Femur (tissue), 1 donor: ENCODE measurements at regions not wholly inside any gene's neighbourhood (a gene's known extent, or its start where the extent isn't known, plus 50 kb on each side); places are given as distances from the start of the nearest gene placed in this dataset.

Experiments
- DNase-seq: peaks from one replicate; pipeline ENCODE4 v3.0.0-alpha.2; 2017

GRCh38 chr3:7793786-7794185, 707.8 kb upstream of the LMCD1 start:
- no peak for DNase-seq

- DNase-seq, result no peak
These were observed 703.3 kb upstream of the LMCD1 start for GRCh38 chr3:7798276-7798675.

- no peak for DNase-seq
These were observed 701.4 kb upstream of the LMCD1 start for GRCh38 chr3:7800006-7800780.

- DNase-seq, result no peak
These were observed 689.1 kb upstream of the LMCD1 start for GRCh38 chr3:7812490-7812889.

GRCh38 chr3:7813365-7813764, 688.3 kb upstream of the LMCD1 start:
- no peak for DNase-seq

- no peak for DNase-seq
These were observed 684.4 kb upstream of the LMCD1 start for GRCh38 chr3:7817239-7817638.

GRCh38 chr3:7820969-7821368, 680.7 kb upstream of the LMCD1 start:
- no peak for DNase-seq

GRCh38 chr3:7821858-7822257, 679.8 kb upstream of the LMCD1 start:
- no peak for DNase-seq

GRCh38 chr3:7841451-7841850, 660.2 kb upstream of the LMCD1 start:
- no peak for DNase-seq

GRCh38 chr3:7843441-7843840, 658.2 kb upstream of the LMCD1 start:
- no peak for DNase-seq

GRCh38 chr3:7847021-7847420, 654.6 kb upstream of the LMCD1 start:
- no peak for DNase-seq

- DNase-seq, result no peak
These were observed 654.1 kb upstream of the LMCD1 start for GRCh38 chr3:7847521-7847920.

- no peak for DNase-seq
These were observed 647.4 kb upstream of the LMCD1 start for GRCh38 chr3:7854266-7854665.

GRCh38 chr3:7854721-7855120, 646.9 kb upstream of the LMCD1 start:
- no peak for DNase-seq

GRCh38 chr3:7865611-7866010, 636.0 kb upstream of the LMCD1 start:
- DNase-seq, result no peak

GRCh38 chr3:7867587-7867986, 634.0 kb upstream of the LMCD1 start:
- no peak for DNase-seq

- DNase-seq, result no peak
These were observed 630.5 kb upstream of the LMCD1 start for GRCh38 chr3:7871003-7871560.

- no peak for DNase-seq
These were observed 627.5 kb upstream of the LMCD1 start for GRCh38 chr3:7874116-7874515.

- DNase-seq, result no peak
These were observed 625.7 kb upstream of the LMCD1 start for GRCh38 chr3:7875925-7876324.

- DNase-seq, result no peak
These were observed 624.8 kb upstream of the LMCD1 start for GRCh38 chr3:7876741-7877297.

- no peak for DNase-seq
These were observed 624.3 kb upstream of the LMCD1 start for GRCh38 chr3:7877312-7877711.

GRCh38 chr3:7879572-7879971, 622.1 kb upstream of the LMCD1 start:
- no peak for DNase-seq

- DNase-seq, result no peak
These were observed 619.7 kb upstream of the LMCD1 start for GRCh38 chr3:7881946-7882345.

GRCh38 chr3:7897655-7898054, 604.0 kb upstream of the LMCD1 start:
- no peak for DNase-seq

GRCh38 chr3:7913283-7913682, 588.3 kb upstream of the LMCD1 start:
- no peak for DNase-seq
